Thymus (tissue), 11 donors: ENCODE measurements at regions not wholly inside any gene's neighbourhood (a gene's known extent, or its start where the extent isn't known, plus 50 kb on each side); places are given as distances from the start of the nearest gene placed in this dataset.

Experiments
- DNase-seq, 9 donors: peaks; one replicate each; pipeline ENCODE4 v3.0.0-alpha.2; 2013; ENCODE audit warnings: low spot score in 9 of 9, low read depth in 6 of 9, missing footprints in 1 of 9
- H3K27ac ChIP-seq, 2 donors: one replicate each; pipeline ENCODE4 v1.5.1; 2013; ENCODE audit warnings: control low read depth in 1 of 2, low read depth in 1 of 2, low read length in 1 of 2, mild to moderate bottlenecking in 1 of 2, moderate library complexity in 1 of 2
- H3K27me3 ChIP-seq, 2 donors: one replicate each; pipeline ENCODE4 v1.5.1; 2013; ENCODE audit warnings: low read length in 1 of 2; ENCODE audit not compliant: control insufficient read depth in 2 of 2, insufficient read depth in 1 of 2
- H3K36me3 ChIP-seq, 2 donors: one replicate each; pipeline ENCODE4 v1.5.1; 2013; ENCODE audit warnings: low read length in 1 of 2, mild to moderate bottlenecking in 1 of 2, moderate library complexity in 1 of 2; ENCODE audit not compliant: control insufficient read depth in 2 of 2, insufficient read depth in 2 of 2
- H3K4me1 ChIP-seq, 2 donors: one replicate each; pipeline ENCODE4 v1.5.1; 2013; ENCODE audit warnings: low read length in 2 of 2; ENCODE audit not compliant: control insufficient read depth in 2 of 2, insufficient read depth in 2 of 2
- H3K4me3 ChIP-seq, 2 donors: one replicate each; pipeline ENCODE4 v1.5.1; 2013; ENCODE audit warnings: low read length in 2 of 2, control low read depth in 1 of 2, mild to moderate bottlenecking in 1 of 2
- H3K9me3 ChIP-seq, 2 donors: one replicate each; pipeline ENCODE4 v1.5.1; 2013; ENCODE audit warnings: low read length in 1 of 2, mild to moderate bottlenecking in 1 of 2; ENCODE audit not compliant: control insufficient read depth in 2 of 2, insufficient read depth in 1 of 2
- WGBS: extraction: QIAGEN DNeasy Blood & Tissue Kit; methylation state at CpG from one replicate; pipeline ENCODE4 v1.1.7; 2013; 5-methylcytosine and 5-hydroxymethylcytosine counted together
- donor health status: healthy.

DNA sequence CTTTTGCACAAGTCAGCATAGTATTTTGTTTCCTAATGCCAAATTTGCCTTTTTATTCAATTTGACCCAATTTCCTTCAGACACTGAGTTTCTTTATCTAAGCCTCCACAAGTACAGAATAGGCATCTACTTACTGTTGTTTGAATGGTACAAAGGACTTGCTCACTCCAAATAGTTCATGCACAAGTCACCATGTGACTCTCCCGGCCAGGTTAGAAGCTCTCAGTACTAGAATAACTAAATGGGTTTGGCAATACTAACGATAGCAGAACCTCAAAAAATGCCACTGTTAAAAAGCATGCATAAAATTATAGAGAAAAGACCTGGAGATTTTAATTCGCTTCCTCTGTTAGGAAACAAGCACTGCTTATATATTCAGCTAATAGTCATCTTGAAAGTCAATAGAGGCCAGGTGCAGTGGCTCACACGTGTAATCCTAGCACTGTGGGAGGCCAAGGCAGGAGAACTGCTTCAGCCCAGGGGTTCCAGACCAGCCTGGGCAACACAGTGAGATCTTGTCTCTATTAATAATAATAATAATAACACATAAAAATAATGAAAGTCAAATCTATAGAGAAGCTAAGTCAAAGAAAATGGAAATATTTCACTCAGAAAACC, 335.8 kb upstream of the MBL2 start:
- Histone ChIP-seq H3K27me3 (no peaks in the 10 kb centered on the region), H3K9me3 (peaks cover 0 to 6% of the 10 kb centered on the region in 2 donors), H3K27ac (no peak overlapping the region), H3K4me3 (no peak overlapping the region), H3K4me1 (peaks cover 0 to 3% of the 10 kb centered on the region in 2 donors), H3K36me3 (no peaks in the 10 kb centered on the region)
- DNase-seq: no peak
- whole genome bisulfite sequencing: 94% methylated on average over 4 of the region's 4 CpGs

GRCh38 chr10:53107711-53108110, 335.1 kb upstream of the MBL2 start:
- Histone ChIP-seq H3K4me3 (no peak overlapping the region), H3K36me3 (no peaks in the 10 kb centered on the region), H3K27ac (no peak overlapping the region), H3K27me3 (no peaks in the 10 kb centered on the region), H3K4me1 (peaks cover 0 to 3% of the 10 kb centered on the region in 2 donors), H3K9me3 (peaks cover 0 to 6% of the 10 kb centered on the region in 2 donors)
- DNase-seq: no peak
- WGBS: 95% methylated on average over 5 of the region's 5 CpGs

DNA sequence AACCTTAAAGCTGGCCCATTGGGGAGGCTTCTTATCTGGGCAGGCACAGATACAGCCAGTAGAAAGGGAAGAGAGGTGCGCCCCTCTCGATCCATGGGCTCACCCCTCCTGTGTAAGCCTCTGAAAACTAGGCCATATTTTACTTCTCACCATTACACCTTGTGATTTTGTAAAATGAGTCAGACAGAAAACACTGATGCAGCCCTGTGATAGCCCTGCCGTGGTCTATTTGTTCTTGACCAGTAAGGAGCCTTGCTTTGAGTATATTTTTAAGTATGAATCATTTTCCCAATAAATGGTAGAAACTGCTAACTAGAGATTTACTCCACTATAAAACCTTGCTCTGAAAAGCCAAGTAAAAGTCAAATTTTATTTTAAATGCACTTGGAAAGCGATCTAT, 329.8 kb upstream of the MBL2 start:
- WGBS: 94% methylated on average over 4 of the region's 4 CpGs
- Histone ChIP-seq H3K27ac (no peak overlapping the region), H3K9me3 (no peaks in the 10 kb centered on the region), H3K4me1 (no peaks in the 10 kb centered on the region), H3K4me3 (no peak overlapping the region), H3K27me3 (no peaks in the 10 kb centered on the region), H3K36me3 (no peaks in the 10 kb centered on the region)
- no peak for DNase-seq

DNA sequence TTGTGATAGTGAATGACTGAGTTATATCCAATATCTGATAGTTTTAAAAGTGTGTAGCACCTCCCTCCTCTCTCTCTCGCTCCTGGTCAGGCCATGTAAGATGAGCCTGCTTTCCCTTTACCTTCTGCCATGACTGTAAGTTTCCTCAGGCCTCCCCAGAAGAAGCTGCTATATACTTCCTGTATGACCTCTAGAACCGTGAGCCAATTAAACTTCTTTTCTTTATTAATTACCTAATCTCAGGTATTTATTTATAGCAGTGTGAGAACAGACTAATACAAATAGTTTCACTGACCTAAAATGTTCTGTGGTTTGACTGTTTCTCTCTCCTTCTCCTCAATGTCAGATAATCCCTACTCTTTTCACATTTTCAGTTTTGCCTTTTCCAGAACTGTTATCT, 321.3 kb upstream of the MBL2 start:
- no peaks in the 10 kb centered on the region for H3K4me1 ChIP-seq
- no peaks in the 10 kb centered on the region for H3K9me3 ChIP-seq
- 90% methylated on average over 2 of the region's 2 CpGs for WGBS
- H3K27me3 ChIP-seq: no peaks in the 10 kb centered on the region
- no peak overlapping the region for H3K4me3 ChIP-seq
- no peak for DNase-seq
- no peak overlapping the region for H3K27ac ChIP-seq
- H3K36me3 ChIP-seq: no peaks in the 10 kb centered on the region

GRCh38 chr10:53091574-53091973, 319.0 kb upstream of the MBL2 start:
- no peak overlapping the region for H3K4me3 ChIP-seq
- H3K27ac ChIP-seq: no peak overlapping the region
- no peaks in the 10 kb centered on the region for H3K4me1 ChIP-seq
- no peaks in the 10 kb centered on the region for H3K27me3 ChIP-seq
- H3K9me3 ChIP-seq: no peaks in the 10 kb centered on the region
- DNase-seq: no peak
- WGBS: 91% methylated on average over 4 of the region's 4 CpGs
- H3K36me3 ChIP-seq: no peaks in the 10 kb centered on the region

GRCh38 chr10:53088961-53089360, 316.4 kb upstream of the MBL2 start:
- no peaks in the 10 kb centered on the region for H3K36me3 ChIP-seq
- no peak overlapping the region for H3K4me3 ChIP-seq
- no peaks in the 10 kb centered on the region for H3K27me3 ChIP-seq
- WGBS: 94% methylated on average over 1 of the region's 1 CpG
- H3K4me1 ChIP-seq: no peaks in the 10 kb centered on the region
- DNase-seq: no peak
- no peak overlapping the region for H3K27ac ChIP-seq
- H3K9me3 ChIP-seq: no peaks in the 10 kb centered on the region

- H3K36me3 ChIP-seq: no peaks in the 10 kb centered on the region
- H3K9me3 ChIP-seq: no peaks in the 10 kb centered on the region
- no peak overlapping the region for H3K4me3 ChIP-seq
- no peak for DNase-seq
- H3K27me3 ChIP-seq: no peaks in the 10 kb centered on the region
- H3K4me1 ChIP-seq: no peaks in the 10 kb centered on the region
- no peak overlapping the region for H3K27ac ChIP-seq
- WGBS: 93% methylated on average over 3 of the region's 3 CpGs
Observed at GRCh38 chr10:53079283-53079682, 306.7 kb upstream of the MBL2 start.

GRCh38 chr10:53076948-53077347, 304.4 kb upstream of the MBL2 start:
- H3K4me1 ChIP-seq: no peaks in the 10 kb centered on the region
- H3K4me3 ChIP-seq: no peak overlapping the region
- H3K27me3 ChIP-seq: no peaks in the 10 kb centered on the region
- no peak overlapping the region for H3K27ac ChIP-seq
- 96% methylated on average over 2 of the region's 2 CpGs for WGBS
- no peaks in the 10 kb centered on the region for H3K36me3 ChIP-seq
- no peaks in the 10 kb centered on the region for H3K9me3 ChIP-seq
- DNase-seq: no peak

DNA sequence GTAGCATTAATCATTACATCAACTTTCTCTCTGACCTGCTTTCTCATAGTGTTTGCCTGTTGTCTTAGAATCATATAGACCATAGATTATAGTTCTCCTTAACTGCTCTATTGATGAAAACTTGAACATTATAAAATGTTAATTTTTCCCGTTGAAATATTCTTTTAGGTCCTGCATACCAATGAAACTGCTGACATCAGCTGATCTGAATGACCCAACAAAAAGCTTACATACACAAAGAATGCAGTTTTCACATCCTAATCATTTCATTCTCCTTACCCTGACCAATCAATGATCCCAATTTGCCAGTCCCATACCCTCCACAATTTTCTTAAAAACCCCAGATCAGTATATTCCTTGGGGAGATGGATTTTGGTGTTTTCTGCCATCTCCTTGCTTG, 302.9 kb upstream of the MBL2 start:
- H3K4me3 ChIP-seq: no peak overlapping the region
- H3K36me3 ChIP-seq: no peaks in the 10 kb centered on the region
- H3K27ac ChIP-seq: no peak overlapping the region
- no peaks in the 10 kb centered on the region for H3K27me3 ChIP-seq
- H3K9me3 ChIP-seq: no peaks in the 10 kb centered on the region
- no peak for DNase-seq
- 93% methylated on average over 1 of the region's 1 CpG for WGBS
- H3K4me1 ChIP-seq: no peaks in the 10 kb centered on the region

GRCh38 chr10:53072144-53072543, 299.6 kb upstream of the MBL2 start:
- Histone ChIP-seq H3K36me3 (no peaks in the 10 kb centered on the region), H3K4me3 (no peak overlapping the region), H3K27me3 (no peaks in the 10 kb centered on the region), H3K27ac (no peak overlapping the region), H3K9me3 (no peaks in the 10 kb centered on the region), H3K4me1 (no peaks in the 10 kb centered on the region)
- DNase-seq: no peak
- 97% methylated on average over 2 of the region's 2 CpGs for WGBS
